ENCODE measurements at regions not wholly inside any gene's neighbourhood (a gene's known extent, or its start where the extent isn't known, plus 50 kb on each side); places are given as distances from the start of the nearest gene placed in this dataset.
"Not testable (repeated sequence)": the region's sequence is repeated elsewhere in the genome, so short reads cannot be mapped to it uniquely, and the experiment has no call there.

GRCh38 chr6:21772477-21772876 lies 178.9 kb downstream of the SOX4 start:
- DNase-seq (ENCODE audit: low read depth) = no peak

GRCh38 chr6:21772884-21773575 lies 179.5 kb downstream of the SOX4 start:
- DNase-seq (ENCODE audit: low read depth) = no peak

GRCh38 chr6:21773576-21773968 lies 180.0 kb downstream of the SOX4 start:
- DNase-seq (ENCODE audit: low read depth) = no peak

- DNase-seq (ENCODE audit: low read depth) = no peak
Observed at GRCh38 chr6:21777846-21778245, 184.3 kb downstream of the SOX4 start.

GRCh38 chr6:21780141-21780540 lies 186.6 kb downstream of the SOX4 start:
- DNase-seq (ENCODE audit: low read depth) = no peak

- no peak for DNase-seq (ENCODE audit: low read depth)
Observed at GRCh38 chr6:21780679-21781078, 187.1 kb downstream of the SOX4 start.

GRCh38 chr6:21781128-21781527 lies 187.6 kb downstream of the SOX4 start:
- no peak for DNase-seq (ENCODE audit: low read depth)

GRCh38 chr6:21785164-21785563 lies 191.6 kb downstream of the SOX4 start:
- DNase-seq (ENCODE audit: low read depth) = no peak

GRCh38 chr6:21791056-21791455 lies 197.5 kb downstream of the SOX4 start:
- no peak for DNase-seq (ENCODE audit: low read depth)

- no peak for DNase-seq (ENCODE audit: low read depth)
Observed at GRCh38 chr6:21791581-21791980, 198.0 kb downstream of the SOX4 start.

GRCh38 chr6:21792177-21792576 lies 198.6 kb downstream of the SOX4 start:
- DNase-seq (ENCODE audit: low read depth) = no peak

GRCh38 chr6:21796979-21797378 lies 203.4 kb downstream of the SOX4 start:
- not testable (repeated sequence) for DNase-seq (ENCODE audit: low read depth)

- no peak for DNase-seq (ENCODE audit: low read depth)
Observed at GRCh38 chr6:21798468-21798867, 204.9 kb downstream of the SOX4 start.

GRCh38 chr6:21800330-21800729 lies 206.8 kb downstream of the SOX4 start:
- no peak for DNase-seq (ENCODE audit: low read depth)

GRCh38 chr6:21800948-21801438 lies 207.4 kb downstream of the SOX4 start:
- no peak for DNase-seq (ENCODE audit: low read depth)

- no peak for DNase-seq (ENCODE audit: low read depth)
Observed at GRCh38 chr6:21801446-21802174, 208.1 kb downstream of the SOX4 start.

- no peak for DNase-seq (ENCODE audit: low read depth)
Observed at GRCh38 chr6:21802175-21802822, 208.7 kb downstream of the SOX4 start.

- DNase-seq (ENCODE audit: low read depth) = no peak
Observed at GRCh38 chr6:21804941-21805610, 211.5 kb downstream of the SOX4 start.

- DNase-seq (ENCODE audit: low read depth) = no peak
Observed at GRCh38 chr6:21807299-21808044, 213.9 kb downstream of the SOX4 start.

GRCh38 chr6:21808045-21808470 lies 214.5 kb downstream of the SOX4 start:
- peak; percentile 13 for DNase-seq (ENCODE audit: low read depth)

GRCh38 chr6:21808551-21809242 lies 215.1 kb downstream of the SOX4 start:
- no peak for DNase-seq (ENCODE audit: low read depth)

Data from GM04503 (cell line).